DOHH2 (cell line): ENCODE measurements at regions not wholly inside any gene's neighbourhood (a gene's known extent, or its start where the extent isn't known, plus 50 kb on each side); places are given as distances from the start of the nearest gene placed in this dataset.

ENCODE experiments used
- H3F3A ChIP-seq: fragments of 200-600 bp; sonication (generic), shearing (Covaris generic); 2 replicates; pipeline ENCODE4 v1.6.0; 2016; ENCODE audit warnings: antibody characterized with exemption, mild to moderate bottlenecking; ENCODE audit not compliant: control insufficient read depth, insufficient read depth
- H3K27ac ChIP-seq: fragments of 200-600 bp; sonication (generic); 2 replicates; pipeline ENCODE4 v1.5.1; 2014; ENCODE audit warnings: low read depth, mild to moderate bottlenecking, low read length, moderate library complexity
- H3K27me3 ChIP-seq: fragments of 200-600 bp; sonication (generic); 2 replicates; pipeline ENCODE4 v1.6.1; 2014; ENCODE audit warnings: mild to moderate bottlenecking, low read length, mixed read lengths; ENCODE audit not compliant: control insufficient read depth
- H3K36me3 ChIP-seq: fragments of 200-600 bp; sonication (generic); 2 replicates; pipeline ENCODE4 v1.6.1; 2014; ENCODE audit warnings: mild to moderate bottlenecking, low read length, moderate library complexity, mixed read lengths; ENCODE audit not compliant: control insufficient read depth
- H3K4me1 ChIP-seq: fragments of 200-600 bp; sonication (generic); 2 replicates; pipeline ENCODE4 v1.6.1; 2014; ENCODE audit warnings: mild to moderate bottlenecking, low read length, mixed read lengths; ENCODE audit not compliant: control insufficient read depth
- H3K4me2 ChIP-seq: fragments of 200-600 bp; sonication (generic); 2 replicates; pipeline ENCODE4 v1.6.0; 2014; ENCODE audit warnings: mild to moderate bottlenecking, low read length, moderate library complexity
- H3K4me3 ChIP-seq: fragments of 200-600 bp; sonication (generic); 2 replicates; pipeline ENCODE4 v1.5.1; 2014; ENCODE audit warnings: mild to moderate bottlenecking, low read length, mixed read lengths
- H3K79me2 ChIP-seq: fragments of 200-600 bp; sonication (generic); 2 replicates; pipeline ENCODE4 v1.6.1; 2014; ENCODE audit warnings: mild to moderate bottlenecking, low read length, mixed read lengths; ENCODE audit not compliant: control insufficient read depth
- H3K9me2 ChIP-seq: fragments of 200-600 bp; sonication (generic); replicated peaks from 2 replicates; pipeline ENCODE4 v1.6.1; 2014; ENCODE audit warnings: mild to moderate bottlenecking, low read length, mixed read lengths; ENCODE audit not compliant: control insufficient read depth
- H3K9me3 ChIP-seq: fragments of 200-600 bp; sonication (generic); 2 replicates; pipeline ENCODE4 v1.6.1; 2014; ENCODE audit warnings: antibody characterized with exemption, low read length, mixed read lengths; ENCODE audit not compliant: control insufficient read depth, insufficient read depth
- H4K20me1 ChIP-seq: fragments of 200-600 bp; sonication (generic); 2 replicates; pipeline ENCODE4 v1.6.0; 2014; ENCODE audit warnings: low read depth, mild to moderate bottlenecking, antibody characterized with exemption, low read length, moderate library complexity; ENCODE audit not compliant: control insufficient read depth, insufficient read depth
- EZH2phosphoT487 ChIP-seq: fragments of 200-600 bp; sonication (generic); IDR thresholded peaks from 2 replicates; pipeline ENCODE4 v1.6.1; 2017; ENCODE audit warnings: borderline replicate concordance, mild to moderate bottlenecking, antibody characterized with exemption, low read length, moderate library complexity, mixed read lengths
- TF ChIP-seq, protein P1 (sequence below): fragments of 200-600 bp; sonication (generic); IDR thresholded peaks from one replicate; pipeline ENCODE4 v1.5.1; 2014; ENCODE audit warnings: antibody characterized with exemption, mild to moderate bottlenecking, low read depth, low read length; ENCODE audit not compliant: poor library complexity, severe bottlenecking

DNA sequence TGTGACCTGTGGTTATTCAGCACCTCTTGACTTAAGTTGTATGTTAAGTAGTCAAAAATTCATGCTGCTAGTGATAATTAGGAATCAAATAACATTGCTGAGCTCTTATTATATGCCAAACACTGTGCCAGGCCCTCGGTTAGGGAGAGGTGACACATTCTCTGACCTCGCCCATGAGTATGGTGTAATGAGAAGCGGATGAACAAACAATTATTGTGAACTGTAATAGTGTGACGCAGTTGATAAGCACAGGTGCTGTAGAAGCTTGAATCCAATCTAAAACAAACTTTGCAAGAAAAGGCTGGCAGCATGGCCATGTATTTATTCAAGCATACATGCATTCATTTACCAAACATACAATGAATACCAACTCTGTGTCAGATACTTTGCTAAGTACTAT lies 303.5 kb upstream of the HS3ST1 start:
- Histone ChIP-seq H3K9me3 (no peaks in the 10 kb centered on the region), H3K36me3 (no peaks in the 10 kb centered on the region), H3K4me1 (no peaks in the 10 kb centered on the region), H3K79me2 (no peaks in the 10 kb centered on the region), H3F3A (no peaks in the 10 kb centered on the region), H3K4me3 (no peak overlapping the region), H4K20me1 (no peaks in the 10 kb centered on the region), H3K9me2 (no peaks in the 10 kb centered on the region; the same call in 1 of the 2 replicates), H3K27ac (no peak overlapping the region), H3K4me2 (no peak overlapping the region), H3K27me3 (no peaks in the 10 kb centered on the region)
- TF ChIP-seq EZH2phosphoT487 = no peak
- TF ChIP-seq, protein P1, sequence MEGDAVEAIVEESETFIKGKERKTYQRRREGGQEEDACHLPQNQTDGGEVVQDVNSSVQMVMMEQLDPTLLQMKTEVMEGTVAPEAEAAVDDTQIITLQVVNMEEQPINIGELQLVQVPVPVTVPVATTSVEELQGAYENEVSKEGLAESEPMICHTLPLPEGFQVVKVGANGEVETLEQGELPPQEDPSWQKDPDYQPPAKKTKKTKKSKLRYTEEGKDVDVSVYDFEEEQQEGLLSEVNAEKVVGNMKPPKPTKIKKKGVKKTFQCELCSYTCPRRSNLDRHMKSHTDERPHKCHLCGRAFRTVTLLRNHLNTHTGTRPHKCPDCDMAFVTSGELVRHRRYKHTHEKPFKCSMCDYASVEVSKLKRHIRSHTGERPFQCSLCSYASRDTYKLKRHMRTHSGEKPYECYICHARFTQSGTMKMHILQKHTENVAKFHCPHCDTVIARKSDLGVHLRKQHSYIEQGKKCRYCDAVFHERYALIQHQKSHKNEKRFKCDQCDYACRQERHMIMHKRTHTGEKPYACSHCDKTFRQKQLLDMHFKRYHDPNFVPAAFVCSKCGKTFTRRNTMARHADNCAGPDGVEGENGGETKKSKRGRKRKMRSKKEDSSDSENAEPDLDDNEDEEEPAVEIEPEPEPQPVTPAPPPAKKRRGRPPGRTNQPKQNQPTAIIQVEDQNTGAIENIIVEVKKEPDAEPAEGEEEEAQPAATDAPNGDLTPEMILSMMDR = no peak

DNA sequence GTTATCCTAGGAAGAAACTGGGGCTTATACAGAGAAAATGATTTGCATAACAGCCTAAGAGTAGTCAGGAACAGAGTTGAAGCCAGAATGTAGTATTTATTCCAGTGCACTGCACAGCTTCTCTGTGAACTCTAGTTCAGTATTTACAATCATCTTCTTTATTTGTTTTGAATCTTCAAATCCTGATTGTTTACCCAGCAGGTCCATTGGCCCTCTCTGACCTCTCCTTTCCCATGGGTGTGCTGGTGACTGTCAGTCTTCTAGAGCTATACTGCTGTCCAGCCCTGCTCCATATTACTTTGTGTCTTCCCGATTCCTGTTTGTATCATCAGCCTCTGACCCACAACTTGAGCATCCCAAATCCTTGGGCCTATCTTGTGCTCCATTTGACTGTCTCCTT lies 301.9 kb upstream of the HS3ST1 start:
- Histone ChIP-seq H3K79me2 (no peaks in the 10 kb centered on the region), H3K4me1 (no peaks in the 10 kb centered on the region), H3K4me3 (no peak overlapping the region), H3K4me2 (no peak overlapping the region), H3F3A (no peaks in the 10 kb centered on the region), H4K20me1 (no peaks in the 10 kb centered on the region), H3K36me3 (no peaks in the 10 kb centered on the region), H3K27ac (no peak overlapping the region), H3K9me2 (no peaks in the 10 kb centered on the region; the same call in 1 of the 2 replicates), H3K9me3 (no peaks in the 10 kb centered on the region), H3K27me3 (no peaks in the 10 kb centered on the region)
- no peak for TF ChIP-seq EZH2phosphoT487
- TF ChIP-seq, protein P1 = no peak

DNA sequence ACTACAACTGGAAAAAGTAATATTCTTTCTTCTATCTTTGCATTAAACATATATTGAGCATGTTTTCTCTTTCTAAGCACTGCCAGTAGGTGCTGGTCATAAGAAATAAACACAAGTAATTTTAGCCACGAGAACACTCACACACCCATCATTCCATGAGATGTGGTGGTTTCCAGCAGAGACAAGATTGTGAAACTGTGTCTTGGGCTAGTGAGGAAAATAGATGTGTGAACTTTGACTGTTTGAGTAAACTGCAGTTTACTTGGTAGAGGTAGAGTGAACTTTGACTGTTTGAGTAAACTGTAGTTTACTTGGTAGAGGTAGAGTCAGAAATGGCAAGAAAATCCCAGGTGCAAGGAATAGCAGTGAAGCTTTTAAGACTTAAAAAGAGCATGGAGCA lies 300.9 kb upstream of the HS3ST1 start:
- H3K79me2 ChIP-seq = no peaks in the 10 kb centered on the region
- TF ChIP-seq, protein P1 = no peak
- no peak for TF ChIP-seq EZH2phosphoT487
- no peak overlapping the region for H3K4me2 ChIP-seq

More for the DNA sequence above, 300.9 kb upstream of the HS3ST1 start:
- Histone ChIP-seq H3K36me3 (no peaks in the 10 kb centered on the region), H3F3A (no peaks in the 10 kb centered on the region), H3K9me2 (no peaks in the 10 kb centered on the region; the same call in 1 of the 2 replicates), H3K27ac (no peak overlapping the region), H3K9me3 (no peaks in the 10 kb centered on the region), H3K4me3 (no peak overlapping the region), H3K4me1 (no peaks in the 10 kb centered on the region), H3K27me3 (no peaks in the 10 kb centered on the region), H4K20me1 (no peaks in the 10 kb centered on the region)
